ENCODE measurements at regions not wholly inside any gene's neighbourhood (a gene's known extent, or its start where the extent isn't known, plus 50 kb on each side); places are given as distances from the start of the nearest gene placed in this dataset.

DNA sequence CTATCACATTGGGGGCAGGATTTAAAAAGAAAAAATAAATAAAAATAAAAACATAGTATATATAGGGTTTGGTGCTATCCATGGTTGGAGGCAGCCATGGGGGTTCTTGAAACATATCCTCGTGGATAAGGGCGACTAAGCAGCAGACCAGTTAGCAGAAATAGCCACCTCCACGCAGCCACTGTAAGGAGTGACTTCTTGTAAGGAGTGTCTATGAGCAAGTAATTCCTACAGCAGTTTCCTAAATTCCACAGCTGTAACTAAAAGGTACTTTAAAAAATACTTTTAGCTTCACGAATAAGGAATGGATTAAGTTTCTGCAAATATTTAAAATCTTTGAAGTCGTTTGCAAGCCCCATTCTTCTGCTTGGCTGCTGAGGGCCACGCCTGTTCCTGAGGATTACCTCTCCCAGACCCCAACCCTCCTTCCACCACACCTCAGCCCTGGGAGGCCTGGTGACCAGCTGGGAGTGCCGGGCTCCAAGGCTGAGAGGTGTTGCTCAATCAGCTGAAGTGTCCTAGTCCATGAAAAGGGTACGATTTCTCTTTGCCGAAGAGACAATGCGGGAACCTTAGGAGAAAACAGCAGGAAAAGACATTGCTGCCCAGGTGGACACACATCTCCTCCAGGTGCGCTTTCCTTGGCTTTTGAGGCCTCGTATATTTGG is 115.3 kb downstream of the ADSS2 start:
- TF ChIP-seq ARNTL (CRISPR knock-in tag; IDR thresholded peaks at IDR 0.05; ENCODE audit: borderline replicate concordance, low read depth) = no peak
- TF ChIP-seq, protein P1, sequence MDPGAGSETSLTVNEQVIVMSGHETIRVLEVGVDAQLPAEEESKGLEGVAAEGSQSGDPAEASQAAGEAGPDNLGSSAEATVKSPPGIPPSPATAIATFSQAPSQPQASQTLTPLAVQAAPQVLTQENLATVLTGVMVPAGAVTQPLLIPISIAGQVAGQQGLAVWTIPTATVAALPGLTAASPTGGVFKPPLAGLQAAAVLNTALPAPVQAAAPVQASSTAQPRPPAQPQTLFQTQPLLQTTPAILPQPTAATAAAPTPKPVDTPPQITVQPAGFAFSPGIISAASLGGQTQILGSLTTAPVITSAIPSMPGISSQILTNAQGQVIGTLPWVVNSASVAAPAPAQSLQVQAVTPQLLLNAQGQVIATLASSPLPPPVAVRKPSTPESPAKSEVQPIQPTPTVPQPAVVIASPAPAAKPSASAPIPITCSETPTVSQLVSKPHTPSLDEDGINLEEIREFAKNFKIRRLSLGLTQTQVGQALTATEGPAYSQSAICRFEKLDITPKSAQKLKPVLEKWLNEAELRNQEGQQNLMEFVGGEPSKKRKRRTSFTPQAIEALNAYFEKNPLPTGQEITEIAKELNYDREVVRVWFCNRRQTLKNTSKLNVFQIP (CRISPR knock-in tag; IDR thresholded peaks at IDR 0.05; ENCODE audit: borderline replicate concordance, low read depth) = no peak
- TF ChIP-seq ZFP3 (CRISPR knock-in tag; IDR thresholded peaks at IDR 0.05) = no peak
- TF ChIP-seq RARB (CRISPR knock-in tag; IDR thresholded peaks at IDR 0.05) = no peak
- no peak for TF ChIP-seq ZNF565 (CRISPR knock-in tag; conservative IDR thresholded peaks at IDR 0.05; ENCODE audit: low read depth)
- no peak for TF ChIP-seq CREB5 (CRISPR knock-in tag; IDR thresholded peaks at IDR 0.05; ENCODE audit: low read depth)
- TF ChIP-seq, protein P2, sequence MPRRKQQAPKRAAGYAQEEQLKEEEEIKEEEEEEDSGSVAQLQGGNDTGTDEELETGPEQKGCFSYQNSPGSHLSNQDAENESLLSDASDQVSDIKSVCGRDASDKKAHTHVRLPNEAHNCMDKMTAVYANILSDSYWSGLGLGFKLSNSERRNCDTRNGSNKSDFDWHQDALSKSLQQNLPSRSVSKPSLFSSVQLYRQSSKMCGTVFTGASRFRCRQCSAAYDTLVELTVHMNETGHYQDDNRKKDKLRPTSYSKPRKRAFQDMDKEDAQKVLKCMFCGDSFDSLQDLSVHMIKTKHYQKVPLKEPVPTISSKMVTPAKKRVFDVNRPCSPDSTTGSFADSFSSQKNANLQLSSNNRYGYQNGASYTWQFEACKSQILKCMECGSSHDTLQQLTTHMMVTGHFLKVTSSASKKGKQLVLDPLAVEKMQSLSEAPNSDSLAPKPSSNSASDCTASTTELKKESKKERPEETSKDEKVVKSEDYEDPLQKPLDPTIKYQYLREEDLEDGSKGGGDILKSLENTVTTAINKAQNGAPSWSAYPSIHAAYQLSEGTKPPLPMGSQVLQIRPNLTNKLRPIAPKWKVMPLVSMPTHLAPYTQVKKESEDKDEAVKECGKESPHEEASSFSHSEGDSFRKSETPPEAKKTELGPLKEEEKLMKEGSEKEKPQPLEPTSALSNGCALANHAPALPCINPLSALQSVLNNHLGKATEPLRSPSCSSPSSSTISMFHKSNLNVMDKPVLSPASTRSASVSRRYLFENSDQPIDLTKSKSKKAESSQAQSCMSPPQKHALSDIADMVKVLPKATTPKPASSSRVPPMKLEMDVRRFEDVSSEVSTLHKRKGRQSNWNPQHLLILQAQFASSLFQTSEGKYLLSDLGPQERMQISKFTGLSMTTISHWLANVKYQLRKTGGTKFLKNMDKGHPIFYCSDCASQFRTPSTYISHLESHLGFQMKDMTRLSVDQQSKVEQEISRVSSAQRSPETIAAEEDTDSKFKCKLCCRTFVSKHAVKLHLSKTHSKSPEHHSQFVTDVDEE (CRISPR knock-in tag; IDR thresholded peaks at IDR 0.05) = no peak
- TF ChIP-seq ZNF70 (CRISPR knock-in tag; IDR thresholded peaks at IDR 0.05) = no peak
- no peak for TF ChIP-seq ZFP30 (CRISPR knock-in tag; IDR thresholded peaks at IDR 0.05)
- no peak for TF ChIP-seq ZNF8 (CRISPR knock-in tag; IDR thresholded peaks at IDR 0.05)
- no peak for TF ChIP-seq ZC3H10 (CRISPR knock-in tag; IDR thresholded peaks at IDR 0.05)
- TF ChIP-seq TOX (CRISPR knock-in tag; IDR thresholded peaks at IDR 0.05; ENCODE audit: borderline replicate concordance) = no peak
- no peak for TF ChIP-seq PATZ1 (CRISPR knock-in tag; IDR thresholded peaks at IDR 0.05; ENCODE audit: borderline replicate concordance)

Data from SK-N-SH treated with all-trans-retinoic acid at 6 μM for 48 hours (cell line).